ENCODE measurements at regions not wholly inside any gene's neighbourhood (a gene's known extent, or its start where the extent isn't known, plus 50 kb on each side); places are given as distances from the start of the nearest gene placed in this dataset.

- no peaks in the 10 kb centered on the region for H3K36me3 ChIP-seq (ENCODE audit: control insufficient read depth in 2 of 3, insufficient read depth in 3 of 3, low read length in 3 of 3)
- no peak overlapping the region for H3K9ac ChIP-seq (ENCODE audit: low read length in 3 of 3)
- no peaks in the 10 kb centered on the region for H3K9me3 ChIP-seq (ENCODE audit: control insufficient read depth in 2 of 3, insufficient read depth in 1 of 3, low read length in 3 of 3)
- H3K4me3 ChIP-seq (ENCODE audit: low read length in 3 of 3), result no peak overlapping the region
- TF ChIP-seq, protein P1, sequence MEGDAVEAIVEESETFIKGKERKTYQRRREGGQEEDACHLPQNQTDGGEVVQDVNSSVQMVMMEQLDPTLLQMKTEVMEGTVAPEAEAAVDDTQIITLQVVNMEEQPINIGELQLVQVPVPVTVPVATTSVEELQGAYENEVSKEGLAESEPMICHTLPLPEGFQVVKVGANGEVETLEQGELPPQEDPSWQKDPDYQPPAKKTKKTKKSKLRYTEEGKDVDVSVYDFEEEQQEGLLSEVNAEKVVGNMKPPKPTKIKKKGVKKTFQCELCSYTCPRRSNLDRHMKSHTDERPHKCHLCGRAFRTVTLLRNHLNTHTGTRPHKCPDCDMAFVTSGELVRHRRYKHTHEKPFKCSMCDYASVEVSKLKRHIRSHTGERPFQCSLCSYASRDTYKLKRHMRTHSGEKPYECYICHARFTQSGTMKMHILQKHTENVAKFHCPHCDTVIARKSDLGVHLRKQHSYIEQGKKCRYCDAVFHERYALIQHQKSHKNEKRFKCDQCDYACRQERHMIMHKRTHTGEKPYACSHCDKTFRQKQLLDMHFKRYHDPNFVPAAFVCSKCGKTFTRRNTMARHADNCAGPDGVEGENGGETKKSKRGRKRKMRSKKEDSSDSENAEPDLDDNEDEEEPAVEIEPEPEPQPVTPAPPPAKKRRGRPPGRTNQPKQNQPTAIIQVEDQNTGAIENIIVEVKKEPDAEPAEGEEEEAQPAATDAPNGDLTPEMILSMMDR (IDR thresholded peaks at IDR 0.05; ENCODE audit: borderline replicate concordance, extremely low read depth, insufficient read depth), result no peak
- H3K27ac ChIP-seq (ENCODE audit: low read depth in 2 of 2, low read length in 2 of 2), result no peak overlapping the region
- H3K27me3 ChIP-seq (ENCODE audit: control insufficient read depth, insufficient read depth, low read length), result no peaks in the 10 kb centered on the region
- intact Hi-C loops (cut with DNase I), result no loop called here
- FAIRE-seq (no peak), DNase-seq (no peak)
- H3K4me1 ChIP-seq (ENCODE audit: control insufficient read depth in 2 of 3, insufficient read depth in 2 of 3, low read depth in 1 of 3, low read length in 3 of 3), result no peaks in the 10 kb centered on the region
Observed at GRCh38 chr5:32523625-32524024, 61.7 kb upstream of the SUB1 start.

GRCh38 chr5:32522429-32523143, 62.8 kb upstream of the SUB1 start:
- Histone ChIP-seq H3K4me1 (ENCODE audit: control insufficient read depth in 2 of 3, insufficient read depth in 2 of 3, low read depth in 1 of 3, low read length in 3 of 3) (no peaks in the 10 kb centered on the region), H3K4me3 (ENCODE audit: low read length in 3 of 3) (no peak overlapping the region), H3K9ac (ENCODE audit: low read length in 3 of 3) (no peak overlapping the region), H3K27ac (ENCODE audit: low read depth in 2 of 2, low read length in 2 of 2) (no peak overlapping the region), H3K9me3 (ENCODE audit: control insufficient read depth in 2 of 3, insufficient read depth in 1 of 3, low read length in 3 of 3) (no peaks in the 10 kb centered on the region), H3K27me3 (ENCODE audit: control insufficient read depth, insufficient read depth, low read length) (no peaks in the 10 kb centered on the region), H3K36me3 (ENCODE audit: control insufficient read depth in 2 of 3, insufficient read depth in 3 of 3, low read length in 3 of 3) (no peaks in the 10 kb centered on the region)
- DNase-seq (no peak), FAIRE-seq (no peak)
- TF ChIP-seq, protein P1 (IDR thresholded peaks at IDR 0.05; ENCODE audit: borderline replicate concordance, extremely low read depth, insufficient read depth), result no peak
- intact Hi-C loops (cut with DNase I), result no loop called here

DNA sequence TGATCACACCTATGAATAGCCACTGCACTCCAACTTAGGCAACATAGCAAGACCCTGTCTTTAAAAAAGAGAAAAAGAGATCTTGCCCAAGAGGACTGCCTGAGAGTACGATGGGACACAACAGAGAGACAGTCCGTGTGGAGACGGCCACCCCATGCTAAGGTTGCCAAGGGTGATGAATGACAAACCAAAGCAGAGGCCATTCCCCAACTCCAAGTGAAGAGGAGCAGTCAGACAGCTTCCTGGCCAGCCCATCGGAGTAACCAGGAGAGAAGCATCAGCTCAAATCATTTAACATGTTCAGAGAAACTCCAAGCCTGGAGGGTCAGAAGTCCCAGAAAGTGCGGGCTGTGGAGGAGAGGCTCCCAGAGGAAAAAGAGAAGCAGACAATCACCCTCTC, 63.9 kb upstream of the SUB1 start:
- H3K4me3 ChIP-seq (ENCODE audit: low read length in 3 of 3), result no peak overlapping the region
- H3K4me1 ChIP-seq (ENCODE audit: control insufficient read depth in 2 of 3, insufficient read depth in 2 of 3, low read depth in 1 of 3, low read length in 3 of 3), result no peaks in the 10 kb centered on the region
- no peaks in the 10 kb centered on the region for H3K27me3 ChIP-seq (ENCODE audit: control insufficient read depth, insufficient read depth, low read length)
- H3K9me3 ChIP-seq (ENCODE audit: control insufficient read depth in 2 of 3, insufficient read depth in 1 of 3, low read length in 3 of 3), result no peaks in the 10 kb centered on the region
- FAIRE-seq, result no peak
- no peak overlapping the region for H3K9ac ChIP-seq (ENCODE audit: low read length in 3 of 3)
- H3K27ac ChIP-seq (ENCODE audit: low read depth in 2 of 2, low read length in 2 of 2), result no peak overlapping the region
- H3K36me3 ChIP-seq (ENCODE audit: control insufficient read depth in 2 of 3, insufficient read depth in 3 of 3, low read length in 3 of 3), result no peaks in the 10 kb centered on the region
- intact Hi-C loops (cut with DNase I), result no loop called here
- TF ChIP-seq, protein P1 (IDR thresholded peaks at IDR 0.05; ENCODE audit: borderline replicate concordance, extremely low read depth, insufficient read depth), result no peak
- DNase-seq, result no peak

- Histone ChIP-seq H3K9me3 (ENCODE audit: control insufficient read depth in 2 of 3, insufficient read depth in 1 of 3, low read length in 3 of 3) (no peaks in the 10 kb centered on the region), H3K4me1 (ENCODE audit: control insufficient read depth in 2 of 3, insufficient read depth in 2 of 3, low read depth in 1 of 3, low read length in 3 of 3) (no peaks in the 10 kb centered on the region), H3K4me3 (ENCODE audit: low read length in 3 of 3) (no peak overlapping the region), H3K9ac (ENCODE audit: low read length in 3 of 3) (no peak overlapping the region), H3K27ac (ENCODE audit: low read depth in 2 of 2, low read length in 2 of 2) (no peak overlapping the region), H3K36me3 (ENCODE audit: control insufficient read depth in 2 of 3, insufficient read depth in 3 of 3, low read length in 3 of 3) (no peaks in the 10 kb centered on the region), H3K27me3 (ENCODE audit: control insufficient read depth, insufficient read depth, low read length) (no peaks in the 10 kb centered on the region)
- TF ChIP-seq, protein P1 (IDR thresholded peaks at IDR 0.05; ENCODE audit: borderline replicate concordance, extremely low read depth, insufficient read depth), result no peak
- FAIRE-seq (no peak), DNase-seq (peak in 2 of 5 donors; percentile 32 to 42)
- intact Hi-C loops (cut with DNase I), result no loop called here
Observed at GRCh38 chr5:32520972-32521371, 64.4 kb upstream of the SUB1 start.

Data from kidney (tissue), 13 donors.